ENCODE measurements at regions not wholly inside any gene's neighbourhood (a gene's known extent, or its start where the extent isn't known, plus 50 kb on each side); places are given as distances from the start of the nearest gene placed in this dataset.
"Not testable (repeated sequence)": the region's sequence is repeated elsewhere in the genome, so short reads cannot be mapped to it uniquely, and the experiment has no call there.

- peak; percentile 70 for DNase-seq
Observed at GRCh38 chr3:20546636-20547035, 360.6 kb upstream of the SGO1 start.

GRCh38 chr3:20543535-20544226 lies 357.7 kb upstream of the SGO1 start:
- DNase-seq, result no peak

- no peak for DNase-seq
Observed at GRCh38 chr3:20540066-20540465, 354.1 kb upstream of the SGO1 start.

GRCh38 chr3:20539666-20540065 lies 353.7 kb upstream of the SGO1 start:
- DNase-seq, result no peak

- peak; percentile 9 for DNase-seq
Observed at GRCh38 chr3:20537234-20537633, 351.2 kb upstream of the SGO1 start.

GRCh38 chr3:20529911-20530310 lies 343.9 kb upstream of the SGO1 start:
- no peak for DNase-seq

GRCh38 chr3:20528180-20528770 lies 342.3 kb upstream of the SGO1 start:
- no peak for DNase-seq

- DNase-seq, result no peak
Observed at GRCh38 chr3:20527368-20527767, 341.4 kb upstream of the SGO1 start.

GRCh38 chr3:20524328-20524727 lies 338.3 kb upstream of the SGO1 start:
- no peak for DNase-seq

GRCh38 chr3:20523293-20523692 lies 337.3 kb upstream of the SGO1 start:
- peak; percentile 3 for DNase-seq

GRCh38 chr3:20517316-20517715 lies 331.3 kb upstream of the SGO1 start:
- DNase-seq, result not testable (repeated sequence)

GRCh38 chr3:20516311-20516710 lies 330.3 kb upstream of the SGO1 start:
- no peak for DNase-seq

- DNase-seq, result no peak
Observed at GRCh38 chr3:20515834-20516233, 329.8 kb upstream of the SGO1 start.

GRCh38 chr3:20511863-20512505 lies 326.0 kb upstream of the SGO1 start:
- peak; percentile 73 for DNase-seq

- DNase-seq, result no peak
Observed at GRCh38 chr3:20510396-20510795, 324.4 kb upstream of the SGO1 start.

- no peak for DNase-seq
Observed at GRCh38 chr3:20503394-20504082, 317.5 kb upstream of the SGO1 start.

GRCh38 chr3:20490996-20491395 lies 305.0 kb upstream of the SGO1 start:
- DNase-seq, result no peak

- no peak for DNase-seq
Observed at GRCh38 chr3:20488151-20488550, 302.1 kb upstream of the SGO1 start.

GRCh38 chr3:20484126-20484525 lies 298.1 kb upstream of the SGO1 start:
- DNase-seq, result no peak

- DNase-seq, result no peak
Observed at GRCh38 chr3:20482350-20482749, 296.3 kb upstream of the SGO1 start.

GRCh38 chr3:20480786-20481365 lies 294.9 kb upstream of the SGO1 start:
- DNase-seq, result peak; percentile 77

GRCh38 chr3:20478436-20478835 lies 292.4 kb upstream of the SGO1 start:
- no peak for DNase-seq

- DNase-seq, result not testable (repeated sequence)
Observed at GRCh38 chr3:20464237-20464636, 278.2 kb upstream of the SGO1 start.

All from fibroblast of skin of back (primary cell).